ENCODE measurements at regions not wholly inside any gene's neighbourhood (a gene's known extent, or its start where the extent isn't known, plus 50 kb on each side); places are given as distances from the start of the nearest gene placed in this dataset.

GRCh38 chr5:146254223-146254622 is 50.8 kb downstream of the RBM27 start:
- peak; percentile 2 for DNase-seq

GRCh38 chr5:146273109-146273508 is 65.5 kb upstream of the POU4F3 start:
- DNase-seq = no peak

DNA sequence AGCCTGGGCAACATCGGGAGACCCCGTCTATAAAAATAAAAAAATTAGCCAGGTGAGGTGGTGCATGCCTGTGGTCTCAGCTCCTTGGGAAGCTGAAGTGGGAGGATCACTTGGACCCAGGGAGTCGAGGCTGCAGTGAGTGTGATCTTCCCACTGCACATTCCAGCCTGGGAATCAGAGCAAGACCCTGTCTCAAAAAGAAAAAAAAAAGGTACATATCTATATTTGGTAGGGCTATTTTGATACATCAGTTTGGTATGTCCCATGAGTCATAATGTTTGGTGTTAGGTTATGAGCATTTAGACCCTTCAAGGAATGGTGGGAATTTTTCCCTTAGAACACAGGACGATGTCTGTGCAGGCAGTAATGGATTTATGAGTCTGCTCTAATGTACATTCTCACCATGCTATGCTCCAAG is 55.3 kb upstream of the POU4F3 start:
- no peak for DNase-seq

GRCh38 chr5:146284016-146284415 is 54.6 kb upstream of the POU4F3 start:
- no peak for DNase-seq

All from activated CD4-positive, alpha-beta T cell treated with anti-CD3 and anti-CD28 coated beads, Interleukin-2, amount 50 U/mL, for 16 hours (primary cell).